Right lobe of liver (tissue), 6 donors: ENCODE measurements at regions not wholly inside any gene's neighbourhood (a gene's known extent, or its start where the extent isn't known, plus 50 kb on each side); places are given as distances from the start of the nearest gene placed in this dataset.

Experiments
- ATAC-seq, 4 donors: fragments of 200-7000 bp; cut with Tn5 transposase; one replicate each; pipeline ENCODE4 v1.9.1; 2020; ENCODE audit warnings: mild to moderate bottlenecking in 4 of 4, moderate library complexity in 4 of 4
- DNase-seq, 3 donors: peaks; one replicate each; pipeline ENCODE4 v3.0.0-alpha.2; 2020
- H3K27ac ChIP-seq, 3 donors: fragments of 200-600 bp; one replicate each; pipeline ENCODE4 v1.8.0; 2022
- H3K27me3 ChIP-seq, 2 donors: fragments of 200-600 bp; one replicate each; pipeline ENCODE4 v1.8.0; 2022
- H3K36me3 ChIP-seq, 4 donors: fragments of 200-600 bp; sonication (generic) in 1 of 4; one replicate each; pipeline versions ENCODE4 v1.5.1 to v1.8.0; 2017 to 2022; ENCODE audit warnings: control low read depth in 1 of 4
- H3K4me1 ChIP-seq, 4 donors: fragments of 200-600 bp; sonication (generic) in 1 of 4; one replicate each; pipeline versions ENCODE4 v1.5.1 to v1.8.0; 2017 to 2022; ENCODE audit warnings: control low read depth in 1 of 4
- H3K4me3 ChIP-seq, 3 donors: fragments of 200-600 bp; one replicate each; pipeline ENCODE4 v1.8.0; 2022
- H3K9me3 ChIP-seq, 4 donors: fragments of 200-600 bp; sonication (generic) in 1 of 4; one replicate each; pipeline versions ENCODE4 v1.5.1 to v1.8.0; 2017 to 2022; ENCODE audit warnings: control low read depth in 1 of 4
- CTCF ChIP-seq, 4 donors: fragments of 200-600 bp in 3 of 4; fragments of 450-650 bp in 1 of 4; IDR thresholded peaks; one replicate each; pipeline versions ENCODE4 v1.5.1 to v1.8.0; 2016 to 2022; ENCODE audit warnings: antibody characterized with exemption in 4 of 4, mild to moderate bottlenecking in 2 of 4
- POLR2A ChIP-seq: fragments of 450-650 bp; IDR thresholded peaks from one replicate; pipeline ENCODE4 v1.6.1; 2017; ENCODE audit warnings: antibody characterized with exemption, mild to moderate bottlenecking
- WGBS: methylation state at CpG from one replicate; pipeline ENCODE4 v1.1.6; 2018; ENCODE audit warnings: low coverage, low lambda C conversion rate; ENCODE audit not compliant: insufficient coverage; ENCODE audit errors: missing lambda C conversion rate; 5-methylcytosine and 5-hydroxymethylcytosine counted together
- intact Hi-C, 2 donors: fragments of 100-400 bp; cut with DNase I; formaldehyde crosslinking; loops; one replicate each; pipeline versions ENCODE4 v1.11.2 to v1.14.1; 2022
- donor health status: DM: no; HTN: yes; CAD: no.
- donor health status: DM: no; HTN: no; CAD: no.
- donor health status: DM: no; HTN: no; CAD: no.
- donor health status: DM: no; HTN: yes; CAD: no.
- donor health status: DM: no; HTN: yes; CAD: no.

GRCh38 chr14:61153431-61153830 is 127.7 kb downstream of the TMEM30B start:
- ATAC-seq (no peak), DNase-seq (no peak)
- no peak overlapping the region for H3K27ac ChIP-seq
- no peaks in the 10 kb centered on the region for H3K4me1 ChIP-seq
- WGBS, result 73% methylated on average over 3 of the region's 3 CpGs
- no peaks in the 10 kb centered on the region for H3K36me3 ChIP-seq
- no peaks in the 10 kb centered on the region for H3K9me3 ChIP-seq
- H3K27me3 ChIP-seq, result no peaks in the 10 kb centered on the region
- TF ChIP-seq POLR2A, result no peak
- TF ChIP-seq CTCF (IDR thresholded peaks at IDR 0.05), result no peak
- no peak overlapping the region for H3K4me3 ChIP-seq
- intact Hi-C loops, result no loop called here

GRCh38 chr14:61152851-61153364 is 128.2 kb downstream of the TMEM30B start:
- no peak overlapping the region for H3K4me3 ChIP-seq
- no peak for ATAC-seq
- DNase-seq, result no peak
- no peak overlapping the region for H3K27ac ChIP-seq
- H3K4me1 ChIP-seq, result no peaks in the 10 kb centered on the region
- WGBS, result 87% methylated on average over 3 of the region's 3 CpGs
- intact Hi-C loops, result no loop called here
- H3K9me3 ChIP-seq, result no peaks in the 10 kb centered on the region
- TF ChIP-seq CTCF (IDR thresholded peaks at IDR 0.05) (no peak), POLR2A (no peak)
- H3K36me3 ChIP-seq, result no peaks in the 10 kb centered on the region
- no peaks in the 10 kb centered on the region for H3K27me3 ChIP-seq

DNA sequence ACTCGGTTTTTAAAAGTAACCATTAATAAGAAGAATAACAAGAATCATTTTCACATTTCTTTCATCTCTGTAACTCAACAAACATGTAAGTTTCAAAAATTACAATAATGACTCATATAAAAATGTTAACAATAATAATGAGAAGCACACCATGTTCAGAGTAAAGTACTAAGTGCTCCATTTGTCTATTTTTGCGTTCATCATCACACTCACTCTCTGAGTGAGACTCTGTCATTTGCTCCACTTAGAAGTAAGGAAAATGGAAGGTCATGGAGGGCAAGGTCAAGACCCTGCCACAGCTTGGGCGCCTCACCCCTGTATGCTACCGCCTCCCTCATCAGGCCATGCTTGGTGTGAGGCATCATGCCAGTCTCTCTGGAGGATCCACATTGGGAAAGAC is 129.9 kb downstream of the TMEM30B start:
- Histone ChIP-seq H3K4me1 (no peaks in the 10 kb centered on the region), H3K4me3 (no peak overlapping the region), H3K36me3 (no peaks in the 10 kb centered on the region), H3K27ac (no peak overlapping the region), H3K27me3 (no peaks in the 10 kb centered on the region), H3K9me3 (no peaks in the 10 kb centered on the region)
- ATAC-seq (no peak), DNase-seq (no peak)
- 82% methylated on average over 4 of the region's 4 CpGs for WGBS
- TF ChIP-seq CTCF (IDR thresholded peaks at IDR 0.05) (no peak), POLR2A (no peak)
- intact Hi-C loops, result no loop called here

DNA sequence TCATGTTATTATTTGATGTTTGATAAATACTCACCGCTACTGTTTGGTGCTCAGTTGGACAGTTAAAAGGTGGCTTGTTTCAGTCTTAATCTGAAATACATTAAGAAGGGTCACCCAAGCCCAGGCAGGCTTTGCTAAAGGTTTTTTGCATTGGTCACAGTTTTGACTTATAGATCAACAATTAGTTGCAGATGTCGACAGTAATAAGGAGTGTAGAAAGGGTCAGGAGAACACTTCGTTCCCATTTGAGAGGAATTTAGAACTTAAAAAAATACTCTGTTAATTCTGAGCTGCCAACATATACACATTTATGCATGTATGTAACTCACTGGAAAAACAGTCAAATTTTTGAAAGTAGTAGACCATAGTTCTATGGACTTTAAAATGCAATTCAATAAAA is 130.3 kb downstream of the TMEM30B start:
- Histone ChIP-seq H3K4me3 (no peak overlapping the region), H3K36me3 (no peaks in the 10 kb centered on the region), H3K4me1 (no peaks in the 10 kb centered on the region), H3K27me3 (no peaks in the 10 kb centered on the region), H3K27ac (no peak overlapping the region), H3K9me3 (no peaks in the 10 kb centered on the region)
- TF ChIP-seq POLR2A (no peak), CTCF (IDR thresholded peaks at IDR 0.05) (no peak)
- DNase-seq (no peak), ATAC-seq (no peak)
- intact Hi-C loops, result no loop called here
- WGBS, result 84% methylated on average over 3 of the region's 3 CpGs

DNA sequence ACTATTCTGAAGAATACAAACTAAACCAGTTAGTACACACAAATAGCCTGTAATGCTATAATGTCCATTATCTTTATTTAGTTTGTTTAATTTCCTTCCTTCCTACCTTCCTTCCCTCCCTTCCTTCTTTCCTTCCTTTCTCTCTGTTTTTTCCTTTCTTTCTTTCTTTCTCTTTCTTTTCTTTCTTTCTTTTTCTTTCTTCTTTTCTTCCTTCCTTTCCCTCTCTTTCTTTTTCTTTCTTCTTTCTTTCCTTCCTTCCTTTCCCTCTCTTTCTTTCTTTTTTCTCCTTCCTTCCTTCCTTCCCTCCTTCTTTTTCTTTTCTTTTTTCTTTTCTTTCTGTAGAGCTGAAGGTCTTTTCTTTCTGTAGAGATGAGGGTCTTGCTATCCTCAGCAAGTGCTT is 131.2 kb downstream of the TMEM30B start:
- no peak overlapping the region for H3K27ac ChIP-seq
- TF ChIP-seq POLR2A (no peak), CTCF (IDR thresholded peaks at IDR 0.05) (no peak)
- H3K36me3 ChIP-seq, result no peaks in the 10 kb centered on the region
- intact Hi-C loops, result no loop called here
- no peaks in the 10 kb centered on the region for H3K27me3 ChIP-seq
- ATAC-seq, result no peak
- DNase-seq, result no peak
- no peak overlapping the region for H3K4me3 ChIP-seq
- H3K9me3 ChIP-seq, result no peaks in the 10 kb centered on the region
- H3K4me1 ChIP-seq, result no peaks in the 10 kb centered on the region
